ENCODE measurements at regions not wholly inside any gene's neighbourhood (a gene's known extent, or its start where the extent isn't known, plus 50 kb on each side); places are given as distances from the start of the nearest gene placed in this dataset.
"Not testable (repeated sequence)": the region's sequence is repeated elsewhere in the genome, so short reads cannot be mapped to it uniquely, and the experiment has no call there.

- no peak for DNase-seq
Observed at GRCh38 chr4:18611026-18611425, 589.5 kb upstream of the LCORL start.

DNA sequence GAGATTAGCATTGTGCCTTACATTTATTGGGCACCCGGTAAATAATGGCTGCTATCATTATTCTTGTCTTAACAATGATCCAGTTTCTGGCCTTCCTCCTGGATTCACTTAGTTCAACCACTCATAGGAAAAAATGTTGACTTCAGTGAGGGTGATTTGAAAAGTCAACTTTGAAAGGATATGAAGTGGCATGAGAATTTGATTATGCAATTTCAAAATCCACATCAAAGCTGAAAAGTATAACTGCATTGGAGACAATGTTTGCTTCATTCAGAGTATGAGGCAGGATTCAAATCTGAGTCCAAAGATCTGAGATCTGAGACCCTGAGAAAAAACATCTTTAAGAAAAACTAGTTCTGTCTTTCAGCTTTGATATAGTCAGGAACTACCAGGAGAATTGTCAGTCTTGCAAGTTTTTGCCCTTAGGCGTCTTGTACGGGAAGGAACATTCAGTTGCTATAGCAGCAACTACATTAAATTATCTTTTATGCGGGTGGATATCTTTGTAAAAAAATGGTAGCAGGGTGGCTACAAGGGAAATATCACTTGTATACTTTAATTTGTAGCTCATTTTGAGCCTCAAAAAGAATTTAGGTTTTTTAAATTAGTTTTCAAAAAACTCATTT is 587.5 kb upstream of the LCORL start:
- no peak for DNase-seq

DNA sequence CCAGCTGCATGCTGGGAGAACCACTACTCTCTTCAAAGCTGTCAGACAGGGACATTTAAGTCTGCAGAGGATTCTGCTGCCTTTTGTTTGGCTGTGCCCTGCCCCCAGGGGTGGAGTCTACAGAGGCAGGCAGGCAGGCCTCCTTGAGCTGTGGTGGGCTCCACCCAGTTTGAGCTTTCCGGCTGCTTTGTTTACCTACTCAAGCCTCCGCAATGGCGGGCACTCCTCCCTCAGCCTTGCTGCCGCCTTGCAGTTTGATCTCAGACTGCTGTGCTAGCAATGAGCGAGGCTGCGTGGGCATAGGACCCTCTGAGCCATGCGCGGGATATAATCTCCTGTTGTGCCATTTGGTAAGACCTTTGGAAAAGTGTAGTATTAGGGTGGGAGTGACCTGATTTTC is 581.1 kb upstream of the LCORL start:
- not testable (repeated sequence) for DNase-seq

DNA sequence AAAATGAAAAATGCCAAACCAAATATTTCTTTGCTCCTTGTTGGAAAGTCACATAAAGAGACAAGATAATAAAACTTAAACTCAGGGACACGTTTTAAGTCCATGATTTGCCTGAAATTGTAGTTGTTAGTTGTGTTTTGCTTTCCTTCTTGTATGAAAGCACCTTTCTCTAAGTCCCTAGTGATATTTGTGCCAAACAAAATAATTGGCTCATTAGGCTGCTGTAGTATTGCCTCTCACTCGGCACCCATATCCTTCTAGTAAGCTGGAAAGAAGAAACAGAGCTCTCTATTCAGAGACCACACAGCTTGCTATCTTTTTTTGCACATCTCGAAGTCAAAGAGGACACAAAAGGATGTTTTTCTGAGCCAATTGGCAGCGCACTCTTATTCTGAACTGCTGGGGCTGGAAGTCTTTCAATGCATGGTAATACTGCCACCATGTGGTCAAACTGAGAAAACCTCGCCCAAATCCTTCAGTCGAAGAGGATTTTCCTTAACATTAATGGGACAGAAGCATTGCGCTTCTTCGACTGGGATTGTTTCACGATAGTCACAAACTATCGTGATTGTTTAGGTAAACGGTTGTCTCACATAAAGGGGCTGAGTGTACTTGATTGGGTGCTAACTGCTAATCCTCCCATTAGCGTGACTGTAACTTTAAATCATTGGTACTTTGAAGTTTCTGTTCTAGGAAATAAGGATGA is 571.9 kb upstream of the LCORL start:
- peak; percentile 72 for DNase-seq

DNA sequence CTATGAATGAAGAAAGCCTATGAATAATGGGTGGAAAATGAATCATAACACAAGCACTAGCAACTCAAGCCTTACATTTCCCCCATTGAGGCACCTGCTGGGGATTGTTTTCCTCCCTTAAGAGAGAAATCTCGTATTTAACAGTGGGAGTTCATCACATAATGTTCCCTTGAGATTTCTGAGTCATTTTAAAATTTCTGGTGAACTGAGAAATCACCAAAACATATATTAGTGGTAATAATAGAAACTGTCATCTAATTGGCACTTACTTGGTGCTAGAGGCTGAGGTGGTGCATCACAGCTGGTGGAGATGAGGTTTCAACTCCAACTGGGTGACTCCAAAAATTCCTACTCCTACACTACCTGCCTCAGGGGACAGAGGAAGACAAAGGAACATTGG is 561.3 kb upstream of the LCORL start:
- no peak for DNase-seq

DNA sequence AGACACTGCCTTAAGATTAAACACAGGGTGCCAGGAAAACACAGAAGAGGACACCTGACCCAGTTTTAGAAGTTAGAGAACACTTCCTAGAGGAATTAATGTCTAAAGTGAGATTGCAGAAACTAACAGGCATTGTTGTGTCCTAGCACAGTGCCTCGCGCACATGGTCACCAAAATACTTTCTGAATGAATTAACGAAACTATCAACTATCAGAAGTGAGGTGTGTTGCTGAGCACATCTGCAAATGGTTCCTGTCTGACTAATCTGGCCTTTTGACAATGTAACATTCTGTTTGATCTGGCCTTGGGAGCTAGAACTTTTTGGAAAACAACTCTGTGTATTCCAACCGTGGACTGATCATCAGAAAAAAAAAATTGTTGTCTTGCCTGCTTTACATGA is 556.8 kb upstream of the LCORL start:
- no peak for DNase-seq

DNA sequence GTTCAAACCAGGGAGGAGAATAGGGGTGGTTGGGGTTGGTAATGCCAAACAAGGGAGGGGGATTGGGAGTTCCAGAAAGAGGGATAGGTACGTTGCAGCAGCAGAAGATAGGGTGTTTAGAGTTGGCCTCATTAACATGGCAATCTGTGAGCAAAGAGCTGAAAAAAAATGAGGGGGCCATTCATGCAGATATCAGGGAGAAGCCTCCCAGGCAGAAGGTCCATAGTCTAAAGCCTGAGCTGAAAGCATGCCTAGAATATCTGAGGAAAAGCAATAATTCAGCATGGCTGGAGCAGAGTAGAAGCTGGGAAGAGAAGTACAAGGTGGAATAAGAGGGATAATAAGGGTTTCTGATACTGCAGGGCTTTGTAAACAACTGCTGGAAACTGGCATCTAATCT is 550.9 kb upstream of the LCORL start:
- DNase-seq, result no peak

GRCh38 chr4:18571301-18571761 is 549.8 kb upstream of the LCORL start:
- DNase-seq, result no peak

GRCh38 chr4:18570370-18570769 is 548.8 kb upstream of the LCORL start:
- no peak for DNase-seq

DNA sequence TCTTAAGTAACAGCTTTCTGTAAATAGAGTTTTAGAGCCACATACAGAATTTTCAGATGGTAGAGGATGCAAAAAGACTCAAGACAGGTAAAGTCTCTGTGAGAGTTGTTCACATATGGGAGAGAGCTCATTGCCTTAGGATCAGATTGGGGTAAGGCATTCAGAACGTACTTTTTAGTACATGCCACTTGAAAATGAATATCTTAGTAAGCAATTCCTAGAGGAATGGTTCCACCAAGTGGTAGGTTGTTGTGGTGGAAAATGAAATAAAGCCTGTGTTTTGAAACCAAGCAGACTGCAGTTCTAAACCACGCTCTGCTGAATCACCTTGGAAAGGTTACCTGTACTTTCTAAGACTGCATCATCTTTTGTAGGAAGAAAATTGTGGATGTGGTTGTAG is 547.0 kb upstream of the LCORL start:
- DNase-seq, result no peak

- peak; percentile 22 for DNase-seq
Observed at GRCh38 chr4:18566970-18567799, 545.6 kb upstream of the LCORL start.

DNA sequence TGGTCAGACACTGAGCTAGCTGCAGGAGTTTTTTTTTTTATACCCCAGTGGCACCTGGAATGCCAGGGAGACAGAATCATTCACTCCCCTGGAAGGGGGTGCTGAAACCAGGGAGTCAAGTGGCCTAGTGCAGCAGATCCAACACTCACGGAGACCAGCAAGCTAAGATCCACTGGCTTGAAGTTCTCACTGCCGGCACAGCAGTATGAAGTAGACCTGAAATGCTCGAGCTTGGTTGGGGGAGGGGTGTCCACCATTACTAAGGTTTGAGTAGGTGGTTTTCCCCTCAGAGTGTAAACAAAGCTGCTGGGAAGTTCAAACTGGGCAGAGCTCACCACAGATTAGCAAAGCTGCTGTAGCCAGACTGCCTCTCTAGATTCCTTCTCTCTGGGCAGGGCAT is 537.9 kb upstream of the LCORL start:
- no peak for DNase-seq

DNA sequence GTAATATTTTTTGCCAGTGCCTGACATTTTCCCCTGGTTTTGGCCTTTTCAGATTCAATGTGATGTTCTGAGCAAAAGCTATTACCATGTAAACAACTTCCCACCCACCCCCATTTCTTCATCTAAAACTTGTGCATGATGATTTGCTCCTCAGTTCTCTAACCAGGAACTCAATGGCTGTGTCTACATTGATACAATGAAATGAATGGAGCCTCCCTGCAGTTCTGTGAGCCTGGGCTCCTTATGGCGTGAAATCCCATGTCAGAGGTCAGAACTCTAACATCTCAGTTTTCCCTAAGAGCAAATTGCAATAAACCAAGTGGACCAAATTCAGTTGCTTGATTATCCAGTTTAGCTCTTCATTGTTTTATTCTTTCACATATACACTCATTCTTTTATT is 534.8 kb upstream of the LCORL start:
- DNase-seq, result no peak

- no peak for DNase-seq
Observed at GRCh38 chr4:18540349-18540748, 518.8 kb upstream of the LCORL start.

GRCh38 chr4:18538121-18538520 is 516.6 kb upstream of the LCORL start:
- no peak for DNase-seq

DNA sequence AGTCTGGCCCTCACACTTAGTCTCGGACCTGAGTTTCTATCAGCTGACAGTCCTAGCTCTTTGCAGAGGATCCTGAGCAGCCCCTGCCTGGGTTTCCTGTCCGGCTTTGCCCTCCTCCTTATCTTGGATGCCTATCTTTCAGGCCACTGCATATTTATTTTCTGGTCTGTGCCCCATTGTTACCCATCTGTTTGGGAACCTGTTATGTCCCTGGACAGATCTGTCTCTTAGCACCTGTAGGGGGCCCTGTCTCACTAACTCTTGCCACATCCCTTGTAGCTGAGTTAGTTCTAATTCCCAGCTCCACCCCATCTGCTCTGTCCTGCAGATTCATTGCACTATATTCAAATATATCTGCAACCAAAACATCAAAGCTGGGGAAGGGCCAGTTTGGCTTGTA is 514.9 kb upstream of the LCORL start:
- no peak for DNase-seq

GRCh38 chr4:18535948-18536347 is 514.4 kb upstream of the LCORL start:
- no peak for DNase-seq

- no peak for DNase-seq
Observed at GRCh38 chr4:18533262-18533775, 511.8 kb upstream of the LCORL start.

GRCh38 chr4:18531731-18532130 is 510.2 kb upstream of the LCORL start:
- no peak for DNase-seq

- DNase-seq, result no peak
Observed at GRCh38 chr4:18529482-18529881, 507.9 kb upstream of the LCORL start.

DNA sequence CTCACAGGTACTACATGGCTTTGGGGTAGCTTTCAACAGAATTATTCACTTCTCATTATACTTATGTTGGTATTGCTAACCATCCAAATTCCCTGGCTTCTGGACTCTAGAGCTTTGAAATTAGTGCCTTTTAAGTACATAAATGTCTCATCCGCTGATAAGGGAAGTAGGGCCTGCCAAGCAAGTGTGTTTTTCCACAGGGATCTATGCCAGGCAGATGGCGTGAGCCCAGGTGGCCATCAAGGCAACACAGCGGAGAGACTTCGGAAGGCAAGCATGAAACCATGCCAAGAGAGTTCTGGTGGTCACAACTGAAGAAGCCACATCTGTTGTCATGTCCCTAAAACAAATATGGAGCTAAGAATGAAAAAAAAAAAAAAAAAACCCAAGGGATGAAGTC is 503.1 kb upstream of the LCORL start:
- no peak for DNase-seq

GRCh38 chr4:18518098-18518497 is 496.5 kb upstream of the LCORL start:
- no peak for DNase-seq

DNA sequence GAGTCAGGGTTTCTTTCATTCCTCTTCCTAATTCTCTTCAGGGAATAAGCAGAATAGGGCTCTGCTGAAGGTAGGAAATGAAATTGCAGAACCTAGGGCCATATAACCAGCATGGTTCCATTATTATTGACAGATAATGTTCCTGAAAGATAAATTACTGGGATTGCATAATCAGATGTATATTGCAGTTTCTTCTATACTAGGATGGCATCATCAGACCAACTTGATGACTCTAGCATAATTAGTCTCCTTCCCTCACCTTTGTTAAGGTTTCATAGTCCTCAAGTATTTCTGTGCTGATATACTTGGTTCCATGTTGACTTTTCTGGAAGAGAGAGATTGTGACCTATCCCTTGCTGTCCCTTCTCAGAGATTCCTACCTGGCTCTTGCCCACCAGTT is 492.3 kb upstream of the LCORL start:
- DNase-seq, result no peak

DNA sequence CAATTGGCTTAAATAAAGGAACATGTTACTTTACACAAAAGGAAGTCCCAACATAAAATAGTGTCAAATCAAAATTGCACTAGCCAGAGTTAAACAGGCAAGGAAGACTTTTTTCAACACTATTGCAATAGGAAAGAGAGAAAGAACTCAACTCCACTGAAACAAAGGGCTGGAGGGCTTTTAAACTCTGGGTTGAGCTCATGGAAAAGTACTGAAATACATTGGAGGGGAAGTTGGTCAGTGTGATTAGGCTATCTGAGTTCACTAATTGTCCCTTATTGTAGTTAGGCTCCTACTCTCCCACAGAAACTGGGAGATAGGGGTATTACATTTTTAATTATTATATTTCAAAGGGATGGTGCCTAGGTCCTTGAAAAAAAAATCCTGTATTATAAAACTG is 491.2 kb upstream of the LCORL start:
- no peak for DNase-seq

All from T1000 (cell line).